Stimulated activated CD4-positive, alpha-beta T cell treated with anti-CD3 and anti-CD28 coated beads, TNF-alpha, amount 100 ng/mL, for 1 hour (primary cell): ENCODE measurements at regions not wholly inside any gene's neighbourhood (a gene's known extent, or its start where the extent isn't known, plus 50 kb on each side); places are given as distances from the start of the nearest gene placed in this dataset.
"Not testable (repeated sequence)": the region's sequence is repeated elsewhere in the genome, so short reads cannot be mapped to it uniquely, and the experiment has no call there.

Experiments
- DNase-seq, 3 donors: peaks; one replicate each; pipeline ENCODE4 v3.0.0-alpha.2; 2020; ENCODE audit warnings: low read depth in 3 of 3, low spot score in 1 of 3

- no peak for DNase-seq
Measured at GRCh38 chr10:29882766-29883165, 176.6 kb downstream of the JCAD start.

GRCh38 chr10:29881811-29882210, 177.6 kb downstream of the JCAD start:
- DNase-seq: no peak

DNA sequence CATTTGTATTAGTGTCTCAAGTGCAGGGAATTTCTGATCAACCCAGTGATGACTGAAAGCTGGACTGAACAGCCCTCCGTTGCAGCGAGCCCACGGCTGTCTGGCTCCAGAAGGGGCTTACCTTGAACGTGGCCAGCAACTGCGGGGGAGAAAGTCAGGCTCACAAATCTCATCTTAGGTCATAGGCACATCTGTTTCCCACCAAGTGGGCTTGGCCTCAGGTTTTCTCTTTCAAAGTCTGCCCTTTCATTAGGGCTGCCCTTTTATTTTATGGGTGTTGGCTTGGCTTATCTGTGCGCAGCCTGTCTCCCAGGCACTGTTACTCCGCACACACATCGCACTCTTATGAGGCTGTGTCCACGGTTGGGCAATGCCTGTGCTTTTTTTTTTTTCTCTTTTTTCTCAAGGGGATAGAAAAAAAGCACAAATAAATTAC, 178.0 kb downstream of the JCAD start:
- no peak for DNase-seq

GRCh38 chr10:29880856-29881255, 178.5 kb downstream of the JCAD start:
- DNase-seq: no peak

DNA sequence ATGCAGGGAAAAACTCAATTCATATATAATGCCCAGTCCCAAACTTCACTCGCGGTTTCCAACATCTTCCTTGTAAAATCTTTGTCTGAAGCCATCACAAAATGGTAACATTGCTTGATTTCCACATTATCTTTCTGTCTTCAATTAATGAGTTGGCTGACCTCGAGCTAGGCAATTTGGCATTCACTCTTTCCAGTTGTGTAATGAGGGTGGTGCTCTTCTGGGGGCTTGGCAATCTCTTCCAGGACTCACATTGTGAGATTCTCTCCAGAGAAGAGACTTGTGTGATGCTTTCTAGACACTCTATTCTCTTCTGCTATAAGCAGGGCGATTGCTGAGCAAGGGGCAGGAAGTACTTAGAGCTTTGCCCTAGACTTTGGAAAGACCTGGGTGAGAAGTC, 179.5 kb downstream of the JCAD start:
- DNase-seq: no peak

GRCh38 chr10:29878492-29878891, 180.9 kb downstream of the JCAD start:
- no peak for DNase-seq

- no peak for DNase-seq
Measured at GRCh38 chr10:29877793-29878491, 181.4 kb downstream of the JCAD start.

DNA sequence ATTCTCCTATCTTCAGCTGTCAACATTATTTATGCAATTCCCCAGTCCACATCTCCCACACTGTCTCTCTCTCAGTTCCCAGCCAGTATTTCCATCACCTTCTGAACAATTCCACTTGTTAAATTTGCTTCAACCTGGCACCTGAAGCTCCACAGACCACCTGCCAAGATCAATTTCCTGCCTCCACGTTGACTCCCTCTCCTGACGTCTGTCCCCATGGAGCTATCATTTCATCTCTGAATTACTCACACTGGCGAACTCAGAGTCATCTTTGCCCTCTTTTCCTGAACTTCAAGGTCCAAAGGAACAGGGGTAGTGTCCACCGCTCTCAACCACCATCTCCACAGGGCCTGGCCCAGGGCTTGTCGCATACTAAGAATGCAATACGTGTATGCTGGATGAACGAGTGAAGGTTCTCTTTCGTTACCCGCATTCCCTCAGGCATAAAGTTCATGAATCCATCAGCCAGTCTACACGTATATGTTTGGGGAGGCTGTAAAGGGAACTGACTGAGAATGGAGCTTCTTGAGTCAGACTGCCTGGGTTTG, 183.3 kb downstream of the JCAD start:
- no peak for DNase-seq

GRCh38 chr10:29874606-29875269, 184.6 kb downstream of the JCAD start:
- DNase-seq: no peak

- DNase-seq: no peak
Measured at GRCh38 chr10:29873941-29874484, 185.4 kb downstream of the JCAD start.

DNA sequence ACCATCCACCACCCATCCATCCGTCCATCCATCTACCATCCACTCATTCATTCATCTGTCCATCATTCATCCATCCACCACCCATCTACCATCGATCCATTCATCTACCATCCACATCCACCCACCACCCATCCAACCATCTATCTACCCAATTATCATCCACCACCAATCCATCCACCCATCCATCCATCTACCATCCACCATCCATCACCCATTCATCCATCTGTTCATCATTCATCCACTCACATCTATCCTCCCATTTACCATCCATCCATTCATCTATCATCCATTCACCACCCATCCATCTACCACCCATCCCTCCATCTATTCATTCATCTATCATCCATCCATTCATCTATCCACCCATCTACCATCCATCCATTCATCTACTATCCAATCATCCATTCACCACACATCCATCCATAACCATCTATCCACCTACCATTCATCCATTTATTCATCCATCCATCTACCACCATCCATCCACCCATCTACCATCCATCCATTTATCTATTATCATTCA, 188.8 kb downstream of the JCAD start:
- no peak for DNase-seq

DNA sequence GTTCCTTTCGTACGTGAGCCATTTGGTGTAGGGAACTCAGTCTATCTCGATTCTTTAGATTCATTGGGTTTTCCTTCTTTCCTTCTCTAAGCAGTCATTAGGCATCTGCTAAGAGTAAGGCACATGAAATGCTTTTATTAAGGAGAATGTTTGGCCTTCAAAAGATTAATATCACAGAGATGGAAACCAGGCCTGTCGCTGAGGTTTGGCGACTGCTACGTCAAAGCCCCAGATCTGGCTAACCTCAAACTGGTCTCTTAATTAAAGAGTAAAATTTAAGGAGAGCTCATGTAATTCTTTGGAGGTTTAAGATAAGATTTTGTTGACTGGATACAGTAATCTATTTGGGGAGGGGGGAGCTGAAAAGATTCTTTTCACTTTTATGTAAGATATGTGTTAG, 189.8 kb downstream of the JCAD start:
- no peak for DNase-seq

- no peak for DNase-seq
Measured at GRCh38 chr10:29866356-29866755, 193.0 kb downstream of the JCAD start.

- DNase-seq: no peak
Measured at GRCh38 chr10:29865700-29866355, 193.6 kb downstream of the JCAD start.

DNA sequence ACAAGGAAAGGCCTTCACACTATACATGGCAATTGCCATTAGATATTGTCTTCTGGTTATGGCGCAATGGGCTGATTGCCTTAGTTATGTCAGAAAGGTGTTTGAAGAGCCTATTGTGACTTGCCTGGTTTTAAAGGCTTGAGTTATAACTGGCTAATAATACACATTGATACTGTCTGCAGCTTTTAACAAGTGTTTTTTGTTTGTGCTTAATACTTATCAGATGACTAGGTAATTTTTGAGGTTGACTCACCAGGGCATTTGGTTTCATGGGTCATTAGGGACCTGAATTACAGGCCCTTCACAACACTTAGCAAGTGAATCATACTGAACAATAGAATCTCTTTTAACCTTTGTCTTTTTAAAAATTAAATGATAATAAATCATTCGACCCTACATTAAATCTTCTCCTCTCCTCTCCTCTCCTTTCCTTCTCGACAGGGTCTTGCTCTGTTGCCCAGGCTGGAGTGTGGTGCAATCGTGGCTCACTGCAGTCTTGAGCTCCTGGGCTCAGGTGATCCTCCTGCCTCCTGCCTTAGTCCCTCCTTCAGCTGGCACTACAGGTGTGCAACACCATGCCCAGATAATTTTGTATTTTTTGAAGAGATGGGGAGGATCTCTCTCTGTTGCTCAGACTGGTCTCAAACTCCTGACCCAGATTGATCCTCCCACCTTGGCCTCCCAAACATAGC, 196.3 kb downstream of the JCAD start:
- no peak for DNase-seq

GRCh38 chr10:29861811-29862505, 197.4 kb downstream of the JCAD start:
- no peak for DNase-seq

- not testable (repeated sequence) for DNase-seq
Measured at GRCh38 chr10:29861231-29861630, 198.2 kb downstream of the JCAD start.

- DNase-seq: no peak
Measured at GRCh38 chr10:29860166-29860565, 199.2 kb downstream of the JCAD start.

DNA sequence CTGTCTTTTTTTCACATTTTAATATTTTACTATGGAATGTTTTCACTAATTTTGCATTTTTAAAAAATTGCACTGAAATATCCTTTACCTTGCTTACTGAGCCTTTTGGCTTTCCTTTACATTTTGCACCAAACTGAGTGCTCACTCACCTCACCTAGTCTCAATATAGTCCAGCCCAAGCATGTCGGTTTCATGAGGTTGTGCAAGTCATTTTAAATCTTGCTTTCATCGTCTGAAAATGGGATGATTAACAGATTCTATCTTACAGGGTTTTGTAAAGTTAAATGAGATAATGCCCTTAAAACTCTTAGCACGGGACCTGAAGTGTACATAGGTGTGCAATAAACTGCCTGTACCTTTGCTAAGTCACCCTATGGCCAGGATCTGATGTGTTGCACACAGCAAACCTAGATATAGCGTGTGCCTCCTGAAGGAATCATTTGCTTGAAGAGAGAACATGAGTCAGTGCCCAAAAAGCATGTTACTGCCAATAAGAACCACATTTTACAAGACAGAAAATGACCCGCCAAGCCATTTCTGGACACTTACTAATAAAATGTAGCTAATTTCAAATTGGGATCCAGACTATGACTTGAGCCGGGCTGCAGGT, 199.8 kb downstream of the JCAD start:
- no peak for DNase-seq

- no peak for DNase-seq
Measured at GRCh38 chr10:29858702-29859267, 200.6 kb downstream of the JCAD start.
